H1 (cell line): ENCODE measurements at regions not wholly inside any gene's neighbourhood (a gene's known extent, or its start where the extent isn't known, plus 50 kb on each side); places are given as distances from the start of the nearest gene placed in this dataset.

Experiments used
- CTCF ChIA-PET: fragments of 300-600 bp; sonication (Branson Sonifier 250); formaldehyde crosslinking; loops from one replicate; lab custom pipeline; 2021; ENCODE audit not compliant: partially characterized antibody; lab: Charles Lee
- POLR2A ChIA-PET: fragments of 300-600 bp; sonication (Branson Sonifier 250); formaldehyde crosslinking; loops from one replicate; lab custom pipeline; 2021; ENCODE audit warnings: inconsistent platforms; ENCODE audit not compliant: partially characterized antibody; lab: Charles Lee
- DNase-seq, 2 experiments: peaks; one replicate each; pipeline versions ENCODE4 v3.0.0 to v3.0.0-alpha.2; 2010 to 2022; ENCODE audit warnings: low spot score in 2 of 2, low read depth in 1 of 2, mixed read lengths in 1 of 2
- FAIRE-seq: peaks from 2 replicates; lab custom pipeline; 2011; peaks lifted over from hg19 to GRCh38; lab: Jason Lieb, UNC
- H2AFZ ChIP-seq: 2 replicates; pipeline ENCODE4 v1.8.1; 2012; ENCODE audit warnings: low read length, inconsistent platforms
- H2AK5ac ChIP-seq: 2 replicates; pipeline ENCODE4 v1.6.1; 2013; ENCODE audit warnings: low read depth, low read length
- H2BK120ac ChIP-seq: replicated peaks from 2 replicates; pipeline ENCODE3; 2013; ENCODE audit warnings: low read depth, low read length, inconsistent platforms
- H2BK12ac ChIP-seq: 2 replicates; pipeline ENCODE4 v1.6.1; 2013; ENCODE audit warnings: low read depth, low read length
- H2BK15ac ChIP-seq: 2 replicates; pipeline ENCODE4 v1.6.1; 2013; ENCODE audit warnings: low read length
- H2BK20ac ChIP-seq: 2 replicates; pipeline ENCODE4 v1.6.1; 2013; ENCODE audit warnings: low read length
- H2BK5ac ChIP-seq: 2 replicates; pipeline ENCODE4 v1.6.1; 2013; ENCODE audit warnings: low read depth, low read length
- H3K14ac ChIP-seq: 2 replicates; pipeline ENCODE4 v1.6.1; 2013; ENCODE audit warnings: inconsistent platforms; ENCODE audit not compliant: insufficient read length
- H3K18ac ChIP-seq: 2 replicates; pipeline ENCODE4 v1.6.1; 2013; ENCODE audit warnings: low read length; ENCODE audit errors: extremely low read depth
- H3K23ac ChIP-seq: 2 replicates; pipeline ENCODE4 v1.6.1; 2013; ENCODE audit warnings: inconsistent platforms; ENCODE audit not compliant: insufficient read length
- H3K23me2 ChIP-seq: 2 replicates; pipeline ENCODE4 v1.6.1; 2013; ENCODE audit warnings: low read depth, low read length
- H3K27ac ChIP-seq: 2 replicates; pipeline ENCODE4 v1.6.1; 2011; ENCODE audit warnings: low read depth, low read length, inconsistent platforms
- H3K27me3 ChIP-seq, 4 experiments: replicated peaks in 1 of 4; 1 replicate in 1 of 4; 2 replicates in 3 of 4; pipeline versions ENCODE4 v1.6.1 to v1.8.1; 2011 to 2013; ENCODE audit warnings: low read length in 3 of 4, mild to moderate bottlenecking in 3 of 4, inconsistent platforms in 2 of 4, mixed read lengths in 2 of 4, moderate library complexity in 1 of 4; ENCODE audit not compliant: control insufficient read depth in 3 of 4, insufficient read depth in 3 of 4; ENCODE audit errors: extremely low read depth in 1 of 4
- H3K36me3 ChIP-seq, 4 experiments: 2 replicates each; pipeline versions ENCODE4 v1.6.1 to v1.8.1; 2011 to 2013; ENCODE audit warnings: mild to moderate bottlenecking in 4 of 4, low read length in 3 of 4, moderate library complexity in 2 of 4, control low read depth in 1 of 4, inconsistent platforms in 1 of 4; ENCODE audit not compliant: insufficient read depth in 4 of 4, control insufficient read depth in 2 of 4
- H3K4ac ChIP-seq: replicated peaks from 2 replicates; pipeline ENCODE3; 2013; ENCODE audit warnings: low read length, low read depth, mixed read lengths, inconsistent platforms; ENCODE audit not compliant: insufficient read length
- H3K4me1 ChIP-seq, 4 experiments: replicated peaks in 1 of 4; 1 replicate in 1 of 4; 2 replicates in 3 of 4; pipeline versions ENCODE4 v1.6.1 to v1.8.1; 2011 to 2013; ENCODE audit warnings: low read length in 3 of 4, inconsistent platforms in 2 of 4, mixed read lengths in 1 of 4; ENCODE audit not compliant: insufficient read depth in 4 of 4, control insufficient read depth in 3 of 4
- H3K4me2 ChIP-seq, 2 experiments: 2 replicates each; pipeline versions ENCODE4 v1.6.1 to v1.8.1; 2011 to 2013; ENCODE audit warnings: low read depth in 2 of 2, low read length in 2 of 2, control low read depth in 1 of 2, inconsistent platforms in 1 of 2, mild to moderate bottlenecking in 1 of 2; ENCODE audit not compliant: insufficient read depth in 1 of 2
- H3K4me3 ChIP-seq, 4 experiments: fragments of 200-600, 300-600 bp in 1 of 4; sonication (generic), shearing (Covaris generic), sonication (Bioruptor Twin) in 1 of 4; 2 replicates each; pipeline versions ENCODE4 v1.5.1 to v1.8.1; 2011 to 2016; ENCODE audit warnings: low read length in 4 of 4, low read depth in 3 of 4, control low read depth in 2 of 4, inconsistent platforms in 2 of 4, mild to moderate bottlenecking in 2 of 4, mixed read lengths in 1 of 4, moderate library complexity in 1 of 4; ENCODE audit not compliant: insufficient read depth in 2 of 4; ENCODE audit errors: extremely low read depth in 1 of 4
- H3K56ac ChIP-seq: replicated peaks from 2 replicates; pipeline ENCODE3; 2013; ENCODE audit warnings: low read depth, mild to moderate bottlenecking, mixed read lengths, low read length, inconsistent platforms; ENCODE audit not compliant: insufficient read length
- H3K79me1 ChIP-seq: 2 replicates; pipeline ENCODE4 v1.6.1; 2013; ENCODE audit warnings: low read depth, low read length, control low read depth
- H3K79me2 ChIP-seq, 2 experiments: 2 replicates each; pipeline versions ENCODE4 v1.6.1 to v1.8.1; 2012 to 2013; ENCODE audit warnings: low read length in 2 of 2, mild to moderate bottlenecking in 2 of 2, inconsistent platforms in 1 of 2; ENCODE audit not compliant: insufficient read depth in 2 of 2, control insufficient read depth in 1 of 2
- H3K9ac ChIP-seq, 4 experiments: replicated peaks in 1 of 4; 1 replicate in 1 of 4; 2 replicates in 3 of 4; pipeline versions ENCODE4 v1.6.1 to v1.8.1; 2011 to 2013; ENCODE audit warnings: low read depth in 3 of 4, low read length in 3 of 4, control low read depth in 2 of 4, mild to moderate bottlenecking in 2 of 4, moderate library complexity in 2 of 4, inconsistent platforms in 1 of 4; ENCODE audit errors: extremely low read depth in 1 of 4
- H3K9me3 ChIP-seq, 2 experiments: 2 replicates each; pipeline versions ENCODE4 v1.6.1 to v1.8.1; 2012 to 2013; ENCODE audit warnings: mild to moderate bottlenecking in 2 of 2, moderate library complexity in 2 of 2, control low read depth in 1 of 2, inconsistent platforms in 1 of 2, low read depth in 1 of 2, low read length in 1 of 2, mixed read lengths in 1 of 2; ENCODE audit not compliant: insufficient read depth in 2 of 2
- H4K20me1 ChIP-seq, 2 experiments: replicated peaks in 1 of 2; 2 replicates each; pipeline versions ENCODE3 to v1.8.1; 2011 to 2013; ENCODE audit warnings: inconsistent platforms in 2 of 2, low read length in 2 of 2, mild to moderate bottlenecking in 1 of 2; ENCODE audit not compliant: insufficient read depth in 2 of 2, control insufficient read depth in 1 of 2
- H4K5ac ChIP-seq: 2 replicates; pipeline ENCODE4 v1.6.1; 2013; ENCODE audit warnings: low read length, low read depth, mixed read lengths, inconsistent platforms; ENCODE audit not compliant: insufficient read length
- H4K8ac ChIP-seq: 2 replicates; pipeline ENCODE4 v1.8.0; 2013; ENCODE audit warnings: mild to moderate bottlenecking, moderate library complexity, low read length, inconsistent platforms; ENCODE audit not compliant: insufficient read depth; ENCODE audit errors: extremely low read depth
- H4K91ac ChIP-seq: replicated peaks from 2 replicates; pipeline ENCODE3; 2013; ENCODE audit warnings: low read length, mixed read lengths, inconsistent platforms; ENCODE audit not compliant: insufficient read length
- ASH2L ChIP-seq: fragments of 200-600, 300-600 bp; sonication (generic); IDR thresholded peaks from one replicate; pipeline ENCODE4 v1.7.1; 2017; ENCODE audit warnings: low read length
- ATF3 ChIP-seq: IDR thresholded peaks from 2 replicates; pipeline ENCODE4 v1.6.1; 2011; ENCODE audit warnings: low read depth, mild to moderate bottlenecking, low read length; ENCODE audit not compliant: insufficient read depth
- EGR1 ChIP-seq: IDR thresholded peaks from 2 replicates; pipeline ENCODE4 v1.6.1; 2011; ENCODE audit warnings: low read depth, low read length, borderline replicate concordance
- GABPA ChIP-seq: IDR thresholded peaks from 2 replicates; pipeline ENCODE4 v1.6.1; 2011; ENCODE audit warnings: mild to moderate bottlenecking, low read length, moderate library complexity, borderline replicate concordance; ENCODE audit not compliant: insufficient read depth
- JUND ChIP-seq: IDR thresholded peaks from 2 replicates; pipeline ENCODE4 v1.6.1; 2011; ENCODE audit warnings: mild to moderate bottlenecking, improper control_type of control experiment, low read length
- MAFK ChIP-seq: IDR thresholded peaks from 2 replicates; pipeline ENCODE4 v1.6.1; 2012; ENCODE audit warnings: low read depth, mild to moderate bottlenecking, improper control_type of control experiment, low read length
- NRF1 ChIP-seq: IDR thresholded peaks from 2 replicates; pipeline ENCODE4 v1.6.1; 2011; ENCODE audit warnings: mild to moderate bottlenecking, low read depth, low read length, improper control_type of control experiment
- PHF8 ChIP-seq: fragments of 200-600 bp; sonication (generic); conservative IDR thresholded peaks from 2 replicates; pipeline ENCODE4 v1.7.1; 2012; ENCODE audit warnings: low read depth, mild to moderate bottlenecking, inconsistent platforms, low read length, moderate library complexity
- RBBP5 ChIP-seq: IDR thresholded peaks from 2 replicates; pipeline ENCODE4 v1.7.1; 2012; ENCODE audit warnings: low read depth, mild to moderate bottlenecking, inconsistent platforms, low read length, moderate library complexity, borderline replicate concordance
- SP1 ChIP-seq: IDR thresholded peaks from 2 replicates; pipeline ENCODE4 v1.6.1; 2011; ENCODE audit warnings: low read depth, low read length
- SP2 ChIP-seq: IDR thresholded peaks from 2 replicates; pipeline ENCODE4 v1.6.1; 2012; ENCODE audit warnings: mild to moderate bottlenecking, low read length, inconsistent platforms
- SRF ChIP-seq: IDR thresholded peaks from 2 replicates; pipeline ENCODE4 v1.6.1; 2011; ENCODE audit warnings: mild to moderate bottlenecking, low read depth, low read length, moderate library complexity
- ZNF274 ChIP-seq: IDR thresholded peaks from 2 replicates; pipeline ENCODE4 v1.7.0; 2012; ENCODE audit warnings: low read length, borderline replicate concordance; ENCODE audit errors: extremely low read depth
- WGBS, 2 experiments: shearing (Covaris generic) in 1 of 2; methylation state at CpG; one replicate each; pipeline versions ENCODE4 v1.1.6 to v1.1.7; 2013 to 2015; ENCODE audit warnings: low lambda C conversion rate in 2 of 2, mixed read lengths in 2 of 2, inconsistent platforms in 1 of 2, low coverage in 1 of 2, missing lambda C conversion rate in 1 of 2; ENCODE audit not compliant: insufficient replicate concordance in 2 of 2, insufficient coverage in 1 of 2, insufficient read length in 1 of 2; ENCODE audit errors: extremely low coverage in 1 of 2, missing lambda C conversion rate in 1 of 2; 5-methylcytosine and 5-hydroxymethylcytosine counted together

- Histone ChIP-seq H2BK20ac (no peak overlapping the region), H2BK5ac (no peak overlapping the region), H3K9me3 (no peaks in the 10 kb centered on the region), H3K9ac (no peak overlapping the region), H3K23me2 (no peaks in the 10 kb centered on the region), H3K4ac (no peak overlapping the region), H2AFZ (no peak overlapping the region), H4K5ac (no peak overlapping the region), H3K4me3 (no peak overlapping the region), H3K4me2 (no peak overlapping the region), H3K14ac (no peak overlapping the region), H4K91ac (no peak overlapping the region), H2BK15ac (no peak overlapping the region), H4K8ac (no peak overlapping the region), H4K20me1 (no peaks in the 10 kb centered on the region), H2BK120ac (no peak overlapping the region), H3K23ac (no peak overlapping the region), H3K56ac (no peak overlapping the region), H3K79me2 (no peaks in the 10 kb centered on the region), H3K36me3 (peaks cover 0 to 3% (median 0%) of the 10 kb centered on the region in 4 experiments; a peak in 1 of 8 replicates), H3K18ac (no peak overlapping the region), H2BK12ac (peak overlapping the region; percentile 27; the same call in 1 of the 2 replicates), H3K4me1 (no peaks in the 10 kb centered on the region), H3K27ac (no peak overlapping the region), H3K79me1 (no peaks in the 10 kb centered on the region), H3K27me3 (no peaks in the 10 kb centered on the region), H2AK5ac (no peak overlapping the region)
- TF ChIP-seq GABPA (no peak), RBBP5 (no peak), SRF (no peak), ZNF274 (no peak), ASH2L (no peak), SP1 (no peak), PHF8 (no peak), SP2 (no peak), JUND (no peak), NRF1 (no peak), MAFK (no peak), ATF3 (no peak), EGR1 (no peak)
- WGBS, 2 experiments: 91% methylated on average over 11 of the region's 11 CpGs; no CpG with 5 or more reads in 1 of the 2 experiments
- ChIA-PET POLR2A (interaction anchor here (1.3 kb wide), 1 partner anchor 13 kb away, joined by 4 read pairs; no protein-coding TSS in a partner anchor), CTCF (interaction anchor here (1.8 kb wide), 1 partner anchor 42 kb away, joined by 9 read pairs; no protein-coding TSS in a partner anchor)
- DNase-seq (no peak), FAIRE-seq (no peak)
Observed at GRCh38 chr7:93663561-93664299, 89.2 kb upstream of the CALCR start.
